ENCODE measurements at regions not wholly inside any gene's neighbourhood (a gene's known extent, or its start where the extent isn't known, plus 50 kb on each side); places are given as distances from the start of the nearest gene placed in this dataset.

GRCh38 chr14:101476258-101476915, 84.9 kb upstream of the DIO3 start:
- no peak for DNase-seq

GRCh38 chr14:101476916-101477553, 84.3 kb upstream of the DIO3 start:
- no peak for DNase-seq

- DNase-seq: no peak
Measured at GRCh38 chr14:101477648-101478047, 83.6 kb upstream of the DIO3 start.

GRCh38 chr14:101478096-101478495, 83.2 kb upstream of the DIO3 start:
- DNase-seq: no peak

- no peak for DNase-seq
Measured at GRCh38 chr14:101478796-101479410, 82.4 kb upstream of the DIO3 start.

- DNase-seq: no peak
Measured at GRCh38 chr14:101480022-101480746, 81.1 kb upstream of the DIO3 start.

GRCh38 chr14:101480747-101481530, 80.4 kb upstream of the DIO3 start:
- DNase-seq: no peak

- DNase-seq: no peak
Measured at GRCh38 chr14:101481557-101481956, 79.7 kb upstream of the DIO3 start.

GRCh38 chr14:101482066-101482465, 79.2 kb upstream of the DIO3 start:
- no peak for DNase-seq

- no peak for DNase-seq
Measured at GRCh38 chr14:101483829-101484228, 77.5 kb upstream of the DIO3 start.

- no peak for DNase-seq
Measured at GRCh38 chr14:101489092-101489760, 72.1 kb upstream of the DIO3 start.

- DNase-seq: no peak
Measured at GRCh38 chr14:101490771-101491170, 70.5 kb upstream of the DIO3 start.

- no peak for DNase-seq
Measured at GRCh38 chr14:101491841-101492240, 69.5 kb upstream of the DIO3 start.

- no peak for DNase-seq
Measured at GRCh38 chr14:101492716-101493115, 68.6 kb upstream of the DIO3 start.

- no peak for DNase-seq
Measured at GRCh38 chr14:101494826-101495225, 66.5 kb upstream of the DIO3 start.

- no peak for DNase-seq
Measured at GRCh38 chr14:101495284-101495683, 66.0 kb upstream of the DIO3 start.

- no peak for DNase-seq
Measured at GRCh38 chr14:101495827-101496775, 65.2 kb upstream of the DIO3 start.

- DNase-seq: no peak
Measured at GRCh38 chr14:101496776-101497683, 64.3 kb upstream of the DIO3 start.

GRCh38 chr14:101497684-101498525, 63.4 kb upstream of the DIO3 start:
- no peak for DNase-seq
